B cell (primary cell): ENCODE measurements at regions not wholly inside any gene's neighbourhood (a gene's known extent, or its start where the extent isn't known, plus 50 kb on each side); places are given as distances from the start of the nearest gene placed in this dataset.

ENCODE experiments used
- ATAC-seq: fragments of 200-7000 bp; cut with Tn5 transposase; one replicate; pipeline ENCODE4 v1.10.0; 2021; ENCODE audit warnings: low read depth, mild to moderate bottlenecking, moderate number of reproducible peaks, moderate library complexity
- CTCF ChIA-PET: fragments of 350-600 bp; sonication (Branson Sonifier 250); formaldehyde crosslinking; loops from one replicate; lab custom pipeline; 2021; ENCODE audit warnings: antibody characterized with exemption, inconsistent platforms; lab: Charles Lee
- POLR2A ChIA-PET: fragments of 350-600 bp; sonication (Branson Sonifier 250); formaldehyde crosslinking; loops from one replicate; lab custom pipeline; 2021; ENCODE audit warnings: antibody characterized with exemption; lab: Charles Lee
- DNase-seq: peaks from one replicate; pipeline ENCODE4 v3.0.0; 2013
- H2AFZ ChIP-seq: 2 replicates; pipeline ENCODE4 v1.6.1; 2012; ENCODE audit warnings: mild to moderate bottlenecking, low read depth, low read length; ENCODE audit not compliant: insufficient read depth, poor library complexity, severe bottlenecking
- H3K27ac ChIP-seq, 2 donors: 1 replicate in 1 of 2; 2 replicates in 1 of 2; pipeline ENCODE4 v1.5.1; 2012 to 2013; ENCODE audit warnings: low read length in 2 of 2, mild to moderate bottlenecking in 2 of 2, moderate library complexity in 1 of 2
- H3K27me3 ChIP-seq, 4 experiments: fragments of 200-600 bp in 1 of 4; sonication (generic) in 1 of 4; replicated peaks in 1 of 4; 1 replicate in 2 of 4; 2 replicates in 2 of 4; pipeline versions ENCODE4 v1.6.1 to v1.7.0; 2013 to 2016; ENCODE audit warnings: low read length in 3 of 4, mild to moderate bottlenecking in 2 of 4, mixed read lengths in 1 of 4, moderate library complexity in 1 of 4; ENCODE audit not compliant: insufficient read depth in 4 of 4, control insufficient read depth in 3 of 4; ENCODE audit errors: control extremely low read depth in 1 of 4
- H3K36me3 ChIP-seq, 2 experiments: replicated peaks in 1 of 2; 1 replicate in 1 of 2; 2 replicates in 1 of 2; pipeline versions ENCODE4 v1.6.1 to v1.7.1; 2013; ENCODE audit warnings: low read length in 1 of 2; ENCODE audit not compliant: insufficient read depth in 2 of 2, control insufficient read depth in 1 of 2; ENCODE audit errors: control extremely low read depth in 1 of 2, extremely low read depth in 1 of 2
- H3K4me1 ChIP-seq, 2 donors: fragments of 200-600 bp in 1 of 2; sonication (generic) in 1 of 2; 1 replicate in 1 of 2; 2 replicates in 1 of 2; pipeline versions ENCODE4 v1.5.1 to v1.6.1; 2013 to 2017; ENCODE audit warnings: low read length in 2 of 2; ENCODE audit not compliant: control insufficient read depth in 2 of 2, insufficient read depth in 2 of 2
- H3K4me2 ChIP-seq: replicated peaks from 2 replicates; pipeline ENCODE3; 2012; ENCODE audit warnings: mild to moderate bottlenecking, low read depth, low read length; ENCODE audit not compliant: poor library complexity, severe bottlenecking
- H3K4me3 ChIP-seq, 5 experiments: fragments of 200-600 bp in 1 of 5; sonication (generic) in 1 of 5; 1 replicate in 3 of 5; 2 replicates in 2 of 5; pipeline versions ENCODE4 v1.5.1 to v1.7.0; 2011 to 2016; ENCODE audit warnings: low read length in 4 of 5, mild to moderate bottlenecking in 4 of 5, low read depth in 2 of 5, control low read depth in 1 of 5, moderate library complexity in 1 of 5; ENCODE audit not compliant: insufficient read depth in 1 of 5; ENCODE audit errors: control extremely low read depth in 1 of 5, extremely low read depth in 1 of 5
- H3K79me2 ChIP-seq: fragments of 200-600 bp; sonication (generic); one replicate; pipeline ENCODE4 v1.6.0; 2016; ENCODE audit warnings: low read length; ENCODE audit not compliant: control insufficient read depth, insufficient read depth
- H3K9ac ChIP-seq: fragments of 200-600 bp; sonication (generic); 2 replicates; pipeline ENCODE4 v1.6.1; 2017; ENCODE audit warnings: mild to moderate bottlenecking, low read length, moderate library complexity
- H3K9me3 ChIP-seq, 3 donors: one replicate each; pipeline versions ENCODE4 v1.6.1 to v1.7.1; 2013; ENCODE audit warnings: low read length in 2 of 3; ENCODE audit not compliant: control insufficient read depth in 2 of 3, insufficient read depth in 1 of 3; ENCODE audit errors: control extremely low read depth in 1 of 3
- H4K20me1 ChIP-seq: 2 replicates; pipeline ENCODE4 v1.6.0; 2012; ENCODE audit warnings: mild to moderate bottlenecking, low read length; ENCODE audit not compliant: insufficient read depth, control insufficient read depth, poor library complexity, severe bottlenecking
- H3K27ac Mint-ChIP-seq: one replicate; pipeline ENCODE4 v1.8.0; 2021; ENCODE audit warnings: mixed read lengths
- H3K27me3 Mint-ChIP-seq: one replicate; pipeline ENCODE4 v1.8.0; 2021; ENCODE audit warnings: mixed read lengths
- H3K4me1 Mint-ChIP-seq: one replicate; pipeline ENCODE4 v1.8.0; 2021; ENCODE audit warnings: mixed read lengths
- H3K4me3 Mint-ChIP-seq: one replicate; pipeline ENCODE4 v1.8.0; 2021; ENCODE audit warnings: mixed read lengths
- H3K9me3 Mint-ChIP-seq: one replicate; pipeline ENCODE4 v1.8.0; 2022; ENCODE audit warnings: mixed read lengths; ENCODE audit not compliant: insufficient read depth
- EZH2 ChIP-seq: IDR thresholded peaks from 2 replicates; pipeline ENCODE4 v1.6.1; 2012; ENCODE audit warnings: borderline replicate concordance, low read depth, mild to moderate bottlenecking, moderate library complexity, low read length; ENCODE audit not compliant: insufficient read depth, poor library complexity, severe bottlenecking
- WGBS: methylation state at CpG from one replicate; pipeline ENCODE4 v1.1.5; 2013; ENCODE audit warnings: missing lambda C conversion rate; ENCODE audit not compliant: insufficient coverage; 5-methylcytosine and 5-hydroxymethylcytosine counted together
- intact Hi-C: fragments of 100-400 bp; cut with micrococcal nuclease; formaldehyde crosslinking; loops from one replicate; pipeline ENCODE4 v1.10.0; 2022
- TF ChIP-seq, protein P1 (sequence below): fragments of 200-600 bp; IDR thresholded peaks from one replicate; pipeline ENCODE4 v1.8.0; 2022; ENCODE audit warnings: antibody characterized with exemption, mild to moderate bottlenecking

DNA sequence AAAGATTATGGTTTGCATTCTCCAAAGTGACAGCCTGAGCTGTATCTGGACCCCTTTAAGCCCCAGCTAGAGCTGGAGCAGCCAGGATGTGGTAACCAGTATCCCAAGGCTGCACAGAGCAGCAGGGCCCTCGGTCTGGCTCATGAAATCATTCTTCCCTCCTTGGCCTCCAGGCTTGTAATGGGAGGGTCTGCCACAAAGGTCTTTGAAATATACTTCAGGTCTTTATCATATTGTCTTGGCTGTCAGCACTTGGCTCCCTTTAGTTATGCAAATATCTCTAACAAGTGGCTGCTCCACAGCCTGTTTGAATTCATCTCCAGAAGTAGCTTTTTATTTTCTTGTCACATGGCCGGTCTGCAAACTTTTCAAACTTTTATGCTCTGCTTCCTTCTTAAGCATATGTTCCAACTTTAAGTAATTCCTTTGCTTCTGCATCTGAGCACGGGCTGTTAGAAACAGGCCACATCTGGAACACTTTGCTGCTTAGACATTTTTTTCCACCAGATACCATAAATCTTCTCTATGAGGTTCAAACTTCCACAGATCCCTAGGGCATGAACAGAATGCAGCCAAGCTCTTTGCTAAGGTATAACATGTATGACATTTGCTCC is 663.4 kb upstream of the MIS18BP1 start:
- DNase-seq (no peak), ATAC-seq (no peak)
- Mint-ChIP-seq H3K27ac (no peak overlapping the region), H3K4me1 (no peaks in the 10 kb centered on the region), H3K27me3 (no peaks in the 10 kb centered on the region), H3K9me3 (peaks cover 7% of the 10 kb centered on the region), H3K4me3 (no peak overlapping the region)
- Histone ChIP-seq H3K4me3 (no peak overlapping the region), H3K79me2 (no peaks in the 10 kb centered on the region), H3K4me2 (no peak overlapping the region), H3K36me3 (no peaks in the 10 kb centered on the region), H3K9me3 (peaks cover 0 to 4% (median 0%) of the 10 kb centered on the region in 3 donors), H2AFZ (no peak overlapping the region), H3K4me1 (no peaks in the 10 kb centered on the region), H4K20me1 (no peaks in the 10 kb centered on the region), H3K27me3 (no peaks in the 10 kb centered on the region), H3K27ac (no peak overlapping the region), H3K9ac (no peak overlapping the region)
- intact Hi-C loops, result no loop called here
- 71% methylated on average over 3 of the region's 3 CpGs for WGBS
- POLR2A ChIA-PET, result no interaction called here
- CTCF ChIA-PET, result no interaction called here
- TF ChIP-seq, protein P1, sequence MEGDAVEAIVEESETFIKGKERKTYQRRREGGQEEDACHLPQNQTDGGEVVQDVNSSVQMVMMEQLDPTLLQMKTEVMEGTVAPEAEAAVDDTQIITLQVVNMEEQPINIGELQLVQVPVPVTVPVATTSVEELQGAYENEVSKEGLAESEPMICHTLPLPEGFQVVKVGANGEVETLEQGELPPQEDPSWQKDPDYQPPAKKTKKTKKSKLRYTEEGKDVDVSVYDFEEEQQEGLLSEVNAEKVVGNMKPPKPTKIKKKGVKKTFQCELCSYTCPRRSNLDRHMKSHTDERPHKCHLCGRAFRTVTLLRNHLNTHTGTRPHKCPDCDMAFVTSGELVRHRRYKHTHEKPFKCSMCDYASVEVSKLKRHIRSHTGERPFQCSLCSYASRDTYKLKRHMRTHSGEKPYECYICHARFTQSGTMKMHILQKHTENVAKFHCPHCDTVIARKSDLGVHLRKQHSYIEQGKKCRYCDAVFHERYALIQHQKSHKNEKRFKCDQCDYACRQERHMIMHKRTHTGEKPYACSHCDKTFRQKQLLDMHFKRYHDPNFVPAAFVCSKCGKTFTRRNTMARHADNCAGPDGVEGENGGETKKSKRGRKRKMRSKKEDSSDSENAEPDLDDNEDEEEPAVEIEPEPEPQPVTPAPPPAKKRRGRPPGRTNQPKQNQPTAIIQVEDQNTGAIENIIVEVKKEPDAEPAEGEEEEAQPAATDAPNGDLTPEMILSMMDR, result no peak
- no peak for TF ChIP-seq EZH2

GRCh38 chr14:45907782-45908181 is 654.8 kb upstream of the MIS18BP1 start:
- Histone ChIP-seq H4K20me1 (no peaks in the 10 kb centered on the region), H3K27ac (no peak overlapping the region), H2AFZ (no peak overlapping the region), H3K4me1 (no peaks in the 10 kb centered on the region), H3K9me3 (no peaks in the 10 kb centered on the region), H3K27me3 (no peaks in the 10 kb centered on the region), H3K9ac (no peak overlapping the region), H3K36me3 (no peaks in the 10 kb centered on the region), H3K4me2 (no peak overlapping the region), H3K79me2 (no peaks in the 10 kb centered on the region), H3K4me3 (no peak overlapping the region)
- Mint-ChIP-seq H3K27ac (no peak overlapping the region), H3K4me3 (no peak overlapping the region), H3K9me3 (peaks cover 2% of the 10 kb centered on the region), H3K27me3 (no peaks in the 10 kb centered on the region), H3K4me1 (no peaks in the 10 kb centered on the region)
- no CpG with 5 or more reads among the region's 1 CpG for WGBS
- POLR2A ChIA-PET, result no interaction called here
- CTCF ChIA-PET, result no interaction called here
- DNase-seq (no peak), ATAC-seq (no peak)
- TF ChIP-seq EZH2, result no peak
- TF ChIP-seq, protein P1, result no peak
- intact Hi-C loops, result no loop called here
